ENCODE measurements at regions not wholly inside any gene's neighbourhood (a gene's known extent, or its start where the extent isn't known, plus 50 kb on each side); places are given as distances from the start of the nearest gene placed in this dataset.

- DNase-seq = no peak
These were observed 56.1 kb downstream of the RMI2 start for GRCh38 chr16:11401161-11402050.

DNA sequence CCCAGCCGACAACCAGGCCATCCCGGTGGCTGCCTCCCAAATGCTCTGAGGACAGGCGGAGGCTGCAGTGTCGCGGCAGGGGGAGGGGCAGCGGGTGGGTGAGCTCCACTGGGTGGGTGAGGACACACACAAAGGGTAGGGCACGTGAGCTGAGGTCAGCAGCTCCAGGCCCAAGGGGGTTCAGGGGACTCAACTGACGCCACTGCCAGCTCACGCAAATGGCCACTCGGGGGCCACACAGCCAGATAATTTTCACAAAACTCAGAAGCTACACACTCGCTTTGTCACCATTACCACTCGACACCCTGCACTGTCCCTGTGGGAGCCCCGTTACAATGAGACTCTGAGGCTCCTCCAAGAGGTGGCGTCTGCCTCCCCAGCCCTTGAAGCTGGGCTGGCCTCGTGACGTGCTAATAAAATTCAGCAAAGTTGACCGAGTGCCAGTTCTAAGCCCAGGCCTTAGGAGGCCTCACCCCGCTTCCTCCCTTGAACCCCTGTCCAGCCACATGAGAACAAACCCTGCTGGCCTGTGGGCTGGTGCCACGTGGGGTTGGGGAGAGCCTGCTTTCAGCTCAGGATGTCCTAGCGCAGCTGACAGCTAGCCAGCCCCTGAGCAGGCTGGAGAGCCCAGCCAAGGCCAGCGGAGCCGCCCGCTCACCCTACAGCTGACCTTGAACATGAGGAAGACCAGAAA, 56.9 kb downstream of the RMI2 start:
- DNase-seq = no peak

GRCh38 chr16:11402745-11403533, 57.7 kb downstream of the RMI2 start:
- no peak for DNase-seq

- no peak for DNase-seq
These were observed 58.2 kb downstream of the RMI2 start for GRCh38 chr16:11403534-11403795.

DNA sequence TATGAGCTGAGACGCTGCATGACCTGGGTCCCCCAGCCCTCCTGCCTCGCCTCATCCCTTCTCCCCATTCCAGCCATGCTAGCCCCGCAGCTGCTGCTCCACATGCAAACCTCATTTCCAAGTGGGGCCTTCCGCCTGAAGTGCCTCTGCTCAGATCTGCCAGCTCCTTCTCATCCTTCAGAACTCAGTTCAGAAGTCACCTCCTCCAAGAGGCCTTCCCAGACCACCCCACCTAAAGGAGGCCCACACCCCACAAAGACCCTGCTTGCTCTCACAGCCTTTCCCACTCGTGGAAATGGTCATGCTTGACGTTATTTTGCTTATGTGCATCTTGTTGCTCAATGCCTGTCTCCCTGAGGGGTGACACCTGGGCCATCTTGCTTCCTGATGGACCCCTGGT, 58.7 kb downstream of the RMI2 start:
- no peak for DNase-seq

GRCh38 chr16:11404603-11405002, 59.3 kb downstream of the RMI2 start:
- no peak for DNase-seq

DNA sequence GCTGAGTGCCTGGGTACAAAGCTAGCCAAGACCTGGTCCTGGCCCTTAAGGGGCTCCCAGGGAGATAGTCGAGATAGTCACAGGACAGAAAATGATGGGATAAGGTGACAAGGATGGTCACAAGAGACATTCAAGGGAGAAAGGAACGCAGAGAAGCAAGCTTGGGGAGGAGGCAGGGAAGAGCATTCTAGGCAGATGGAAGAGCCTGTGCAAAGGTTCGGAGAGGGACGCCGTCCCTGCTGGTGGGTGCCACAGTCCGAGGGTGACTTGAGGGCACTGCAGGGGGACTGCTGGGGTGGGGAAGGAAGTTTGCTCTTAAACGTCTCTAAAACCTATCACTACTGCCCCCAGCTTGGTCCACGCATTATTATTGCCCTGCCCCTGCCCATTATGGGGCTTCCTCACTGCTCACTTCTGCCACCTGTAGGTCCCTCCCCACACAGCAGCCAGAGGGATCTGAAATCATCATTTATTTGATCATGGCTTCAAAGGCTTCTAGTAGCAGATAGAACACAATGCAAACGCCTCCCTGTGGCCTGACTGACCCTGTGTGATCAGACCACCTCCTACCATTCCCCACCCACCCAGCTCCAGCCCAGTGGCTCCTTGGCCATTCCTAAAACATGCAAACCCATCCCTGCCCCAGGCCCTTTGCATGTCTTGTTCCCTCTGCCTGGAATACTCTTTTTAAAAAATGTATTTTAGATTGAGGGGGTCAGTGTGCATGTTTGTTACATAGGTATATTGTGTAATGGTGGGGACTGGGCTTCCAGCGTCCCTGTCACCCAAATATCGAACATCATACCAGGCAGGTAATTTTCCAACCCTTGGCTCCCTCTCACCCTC, 60.3 kb downstream of the RMI2 start:
- peak; percentile 0 for DNase-seq

- no peak for DNase-seq
These were observed 60.9 kb downstream of the RMI2 start for GRCh38 chr16:11406177-11406560.

- no peak for DNase-seq
These were observed 62.1 kb downstream of the RMI2 start for GRCh38 chr16:11407047-11407982.

DNA sequence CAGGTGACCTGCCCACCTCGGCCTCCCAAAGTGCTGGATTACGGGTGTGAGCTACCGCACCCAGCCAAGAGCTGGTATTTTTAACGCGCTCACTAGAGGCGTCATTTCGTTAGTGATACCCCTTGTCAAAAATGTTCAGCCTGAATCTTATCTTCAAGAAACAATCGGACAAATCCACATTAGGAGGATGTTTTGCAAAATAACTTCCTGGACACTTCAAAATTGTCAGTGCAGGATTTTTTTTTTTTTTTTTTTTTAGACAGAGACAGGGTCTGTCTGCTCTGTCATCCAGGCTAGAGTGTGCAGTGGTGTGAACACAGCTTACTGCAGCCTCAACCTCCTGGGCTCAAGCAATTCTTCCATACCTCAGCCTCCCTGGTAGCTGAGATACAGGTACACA, 63.0 kb downstream of the RMI2 start:
- DNase-seq = no peak

- no peak for DNase-seq
These were observed 64.1 kb downstream of the RMI2 start for GRCh38 chr16:11409398-11409797.

- DNase-seq = no peak
These were observed 65.3 kb downstream of the RMI2 start for GRCh38 chr16:11410376-11411058.

GRCh38 chr16:11411059-11411550, 65.8 kb downstream of the RMI2 start:
- no peak for DNase-seq

- DNase-seq = no peak
These were observed 67.1 kb downstream of the RMI2 start for GRCh38 chr16:11412175-11412904.

DNA sequence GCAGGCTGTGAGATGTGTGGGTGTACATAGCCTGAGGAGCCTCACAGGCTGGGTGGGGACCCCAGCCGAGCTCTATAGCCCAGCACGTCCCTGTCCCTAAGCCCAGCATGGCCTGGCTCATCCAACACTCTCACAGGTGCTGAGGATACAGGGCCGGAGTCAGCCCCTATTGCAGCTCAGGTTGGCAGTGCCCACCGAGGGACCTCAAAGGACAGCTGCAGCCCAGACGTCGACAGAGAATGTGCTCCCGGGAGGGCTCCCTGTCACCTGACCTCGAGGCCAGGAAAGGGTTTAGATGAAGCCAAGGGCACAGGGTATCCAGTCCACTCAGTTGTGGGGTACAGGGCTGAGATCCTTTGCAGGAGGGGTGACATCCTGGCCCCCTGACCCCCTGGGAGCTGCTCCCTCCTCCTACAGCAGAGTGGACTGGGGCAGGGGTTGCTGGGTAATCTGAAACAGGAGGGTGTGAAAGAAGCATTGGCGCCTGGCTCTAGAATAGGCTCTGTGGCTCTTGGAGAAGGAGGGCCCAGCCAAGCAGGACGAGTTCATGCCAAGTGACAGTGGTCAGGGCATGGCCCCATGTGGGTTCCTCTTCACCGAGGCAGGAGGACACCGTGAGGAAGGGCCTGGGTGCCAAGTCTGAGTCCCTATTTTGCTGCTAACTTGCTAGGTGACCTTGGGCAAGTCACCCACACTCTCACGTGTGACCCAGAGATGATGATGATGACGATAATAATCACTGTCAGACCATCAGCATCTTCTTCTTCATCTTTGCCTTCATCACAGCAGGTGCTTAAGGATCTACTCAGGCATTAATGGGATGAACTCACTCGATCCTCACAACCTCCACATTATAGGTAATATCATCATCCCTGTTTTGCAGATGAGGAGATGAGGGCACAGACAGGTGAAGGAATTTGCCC, 68.0 kb downstream of the RMI2 start:
- DNase-seq = no peak

DNA sequence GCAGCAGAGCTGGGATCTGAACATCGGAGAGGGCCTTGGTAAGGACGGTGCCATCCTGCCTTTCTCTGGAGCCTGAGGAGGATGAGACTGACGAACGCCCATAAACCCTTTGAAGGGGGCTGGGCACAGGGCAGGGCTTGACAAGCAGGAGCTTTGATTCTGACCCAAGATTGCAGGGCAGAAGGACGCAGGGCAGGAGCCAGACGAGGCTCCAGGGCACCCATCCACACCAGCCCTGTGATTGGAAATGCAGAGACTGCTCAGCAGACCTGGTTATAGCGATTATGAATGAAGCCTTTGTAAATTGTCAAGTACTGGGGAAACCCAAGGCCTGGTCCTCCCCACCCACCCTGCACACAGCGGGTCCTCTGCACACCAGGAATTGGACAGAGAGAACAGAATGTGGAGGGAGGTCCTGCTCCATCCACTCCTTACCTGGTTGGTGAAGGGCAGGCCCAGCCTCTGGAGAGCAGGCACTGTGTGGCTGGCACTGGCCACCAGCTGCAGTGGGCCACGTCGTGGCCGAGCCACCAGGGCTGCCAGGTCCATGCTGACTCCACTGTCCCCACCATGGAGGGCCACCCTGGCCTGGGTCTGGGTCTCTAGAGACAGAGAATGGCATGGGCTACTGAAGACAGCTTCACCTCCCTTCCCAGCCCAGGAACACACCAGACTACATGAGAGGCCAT, 68.8 kb downstream of the RMI2 start:
- no peak for DNase-seq

DNA sequence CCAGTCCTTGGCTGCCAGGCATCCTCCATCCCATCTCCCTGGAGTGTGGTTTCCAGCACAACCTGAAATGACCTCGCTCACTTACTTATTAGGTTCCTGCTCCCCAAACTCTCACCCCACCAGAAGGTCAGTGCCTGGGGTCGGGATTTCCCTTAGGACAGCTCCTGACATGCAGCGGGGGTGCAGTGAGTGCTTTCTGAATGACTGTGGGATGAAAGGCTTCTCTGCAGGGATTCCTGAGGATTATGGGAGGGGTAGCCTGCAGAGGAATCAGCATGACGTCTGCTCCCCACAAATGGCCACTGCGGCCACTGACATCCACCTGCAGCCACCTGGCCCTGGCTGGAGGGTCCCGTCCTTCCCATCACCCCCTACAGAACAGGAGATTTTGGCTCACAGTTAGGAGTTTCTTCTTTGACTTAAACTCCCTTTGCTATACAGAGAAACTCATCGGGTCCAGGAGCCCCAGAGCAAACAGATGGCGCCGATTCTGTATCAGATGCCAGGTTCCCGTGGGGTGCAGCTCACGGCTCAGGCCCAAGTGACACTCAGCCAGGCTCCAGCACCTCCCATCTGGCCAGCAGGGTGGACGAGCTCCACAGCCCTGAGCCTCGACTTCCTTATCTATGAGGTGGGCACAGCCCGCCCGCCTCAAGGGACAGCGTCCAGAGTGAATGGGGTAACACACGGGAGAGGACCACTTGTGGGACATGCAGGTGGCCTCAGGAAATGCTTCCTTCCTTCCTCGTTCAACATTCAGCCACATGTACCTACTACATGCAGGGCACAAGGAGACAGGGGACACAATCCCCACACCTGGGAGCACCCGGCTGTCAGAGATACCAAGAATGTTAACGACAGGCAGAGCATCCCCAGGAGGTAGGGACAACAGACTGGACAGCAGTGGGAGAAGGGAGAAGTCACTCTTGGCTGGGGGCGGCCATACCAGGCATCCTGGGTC, 69.8 kb downstream of the RMI2 start:
- no peak for DNase-seq

Data from NCI-H1048 (cell line).